ENCODE measurements at regions not wholly inside any gene's neighbourhood (a gene's known extent, or its start where the extent isn't known, plus 50 kb on each side); places are given as distances from the start of the nearest gene placed in this dataset.

GRCh38 chr22:47270463-47271135 is 508.1 kb downstream of the TBC1D22A start:
- TF ChIP-seq ZNF565 (CRISPR knock-in tag; conservative IDR thresholded peaks at IDR 0.05; ENCODE audit: low read depth) (no peak), BACH2 (CRISPR knock-in tag; IDR thresholded peaks at IDR 0.05; ENCODE audit: borderline replicate concordance) (no peak), ZFP30 (CRISPR knock-in tag; IDR thresholded peaks at IDR 0.05) (no peak), TSHZ2 (CRISPR knock-in tag; IDR thresholded peaks at IDR 0.05) (no peak), PATZ1 (CRISPR knock-in tag; IDR thresholded peaks at IDR 0.05; ENCODE audit: borderline replicate concordance) (no peak), OSR1 (CRISPR knock-in tag; IDR thresholded peaks at IDR 0.05) (no peak), TOX (CRISPR knock-in tag; IDR thresholded peaks at IDR 0.05; ENCODE audit: borderline replicate concordance) (no peak)

All from SK-N-SH treated with all-trans-retinoic acid at 6 μM for 48 hours (cell line).